ENCODE measurements at regions not wholly inside any gene's neighbourhood (a gene's known extent, or its start where the extent isn't known, plus 50 kb on each side); places are given as distances from the start of the nearest gene placed in this dataset.

DNA sequence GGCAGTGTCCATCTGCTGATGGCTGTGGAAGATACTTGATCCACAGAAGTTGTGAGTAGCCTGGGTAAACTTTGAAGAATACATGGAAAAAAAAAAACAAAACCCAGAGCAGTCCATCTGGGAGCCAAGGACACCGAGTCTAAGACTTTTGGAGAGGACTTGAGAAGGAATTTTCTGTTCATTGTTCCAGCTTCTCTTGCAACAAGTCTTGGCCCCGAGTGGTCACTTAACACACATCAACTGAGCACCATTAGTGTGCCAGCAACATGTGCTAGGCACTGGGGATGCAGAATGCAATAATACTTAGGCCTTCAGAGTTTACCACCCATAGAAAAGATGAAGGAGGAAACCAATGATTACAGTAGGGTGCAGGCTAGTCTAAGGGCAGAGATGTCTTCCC, 266.7 kb downstream of the EMP1 start:
- no peak for TF ChIP-seq SP1 (IDR thresholded peaks at IDR 0.05)
- no peak for TF ChIP-seq TARDBP (IDR thresholded peaks at IDR 0.05)
- TF ChIP-seq FOXK2 (IDR thresholded peaks at IDR 0.05): no peak
- no peak for TF ChIP-seq FOXM1 (IDR thresholded peaks at IDR 0.05; ENCODE audit: borderline replicate concordance)
- TF ChIP-seq BHLHE40 (IDR thresholded peaks at IDR 0.05; ENCODE audit: borderline replicate concordance): no peak
- TF ChIP-seq ELF4 (IDR thresholded peaks at IDR 0.05): no peak
- TF ChIP-seq, protein P1, sequence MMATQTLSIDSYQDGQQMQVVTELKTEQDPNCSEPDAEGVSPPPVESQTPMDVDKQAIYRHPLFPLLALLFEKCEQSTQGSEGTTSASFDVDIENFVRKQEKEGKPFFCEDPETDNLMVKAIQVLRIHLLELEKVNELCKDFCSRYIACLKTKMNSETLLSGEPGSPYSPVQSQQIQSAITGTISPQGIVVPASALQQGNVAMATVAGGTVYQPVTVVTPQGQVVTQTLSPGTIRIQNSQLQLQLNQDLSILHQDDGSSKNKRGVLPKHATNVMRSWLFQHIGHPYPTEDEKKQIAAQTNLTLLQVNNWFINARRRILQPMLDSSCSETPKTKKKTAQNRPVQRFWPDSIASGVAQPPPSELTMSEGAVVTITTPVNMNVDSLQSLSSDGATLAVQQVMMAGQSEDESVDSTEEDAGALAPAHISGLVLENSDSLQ (IDR thresholded peaks at IDR 0.05): no peak

Measured in HEK293T (cell line).